ENCODE measurements at regions not wholly inside any gene's neighbourhood (a gene's known extent, or its start where the extent isn't known, plus 50 kb on each side); places are given as distances from the start of the nearest gene placed in this dataset.

DNA sequence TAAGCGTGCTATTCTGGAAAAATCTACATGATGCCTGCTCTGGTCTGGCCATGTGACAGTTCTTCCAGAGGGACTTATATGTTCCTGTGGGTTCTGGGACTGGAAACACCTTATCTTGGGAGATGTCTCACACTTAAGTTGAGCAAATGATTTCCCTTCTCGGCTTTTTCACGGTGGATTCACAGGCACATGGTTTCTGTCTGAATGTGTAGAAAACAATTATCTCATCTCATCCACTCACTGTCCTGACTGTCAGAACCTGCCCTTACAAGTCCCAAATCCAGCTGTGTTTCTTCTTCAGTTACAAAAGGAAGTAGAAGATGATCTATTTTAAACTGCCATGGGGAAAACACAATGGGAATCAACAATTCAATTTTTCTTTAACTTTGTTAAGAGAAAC, 184.0 kb downstream of the SYK start:
- no peaks in the 10 kb centered on the region; the same call in 1 of the 2 replicates for H3K9me3 ChIP-seq

DNA sequence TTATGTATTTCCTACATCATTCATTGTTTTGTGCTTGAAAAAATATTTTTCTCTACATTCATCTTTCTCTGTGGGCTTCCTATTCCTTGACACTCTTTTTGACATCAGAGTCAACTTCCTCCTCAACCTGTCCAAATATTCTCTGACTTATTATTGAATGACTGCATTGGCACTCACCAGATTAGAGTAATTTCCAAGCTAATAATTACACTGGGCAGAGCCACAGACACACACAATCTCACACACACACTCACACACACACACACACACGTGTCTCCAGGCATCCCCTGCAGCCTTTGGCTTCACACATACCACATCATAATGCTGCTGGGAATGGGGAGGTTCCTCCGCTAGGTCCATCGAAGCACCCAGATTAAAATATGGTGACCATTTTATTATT, 184.5 kb downstream of the SYK start:
- TF ChIP-seq, protein P1, sequence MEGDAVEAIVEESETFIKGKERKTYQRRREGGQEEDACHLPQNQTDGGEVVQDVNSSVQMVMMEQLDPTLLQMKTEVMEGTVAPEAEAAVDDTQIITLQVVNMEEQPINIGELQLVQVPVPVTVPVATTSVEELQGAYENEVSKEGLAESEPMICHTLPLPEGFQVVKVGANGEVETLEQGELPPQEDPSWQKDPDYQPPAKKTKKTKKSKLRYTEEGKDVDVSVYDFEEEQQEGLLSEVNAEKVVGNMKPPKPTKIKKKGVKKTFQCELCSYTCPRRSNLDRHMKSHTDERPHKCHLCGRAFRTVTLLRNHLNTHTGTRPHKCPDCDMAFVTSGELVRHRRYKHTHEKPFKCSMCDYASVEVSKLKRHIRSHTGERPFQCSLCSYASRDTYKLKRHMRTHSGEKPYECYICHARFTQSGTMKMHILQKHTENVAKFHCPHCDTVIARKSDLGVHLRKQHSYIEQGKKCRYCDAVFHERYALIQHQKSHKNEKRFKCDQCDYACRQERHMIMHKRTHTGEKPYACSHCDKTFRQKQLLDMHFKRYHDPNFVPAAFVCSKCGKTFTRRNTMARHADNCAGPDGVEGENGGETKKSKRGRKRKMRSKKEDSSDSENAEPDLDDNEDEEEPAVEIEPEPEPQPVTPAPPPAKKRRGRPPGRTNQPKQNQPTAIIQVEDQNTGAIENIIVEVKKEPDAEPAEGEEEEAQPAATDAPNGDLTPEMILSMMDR (IDR thresholded peaks at IDR 0.05; ENCODE audit: low read depth, low read length) = no peak
- Histone ChIP-seq H3K9me3 (no peaks in the 10 kb centered on the region; the same call in 1 of the 2 replicates), H3K27me3 (no peaks in the 10 kb centered on the region), H3K36me3 (no peaks in the 10 kb centered on the region), H3K4me3 (ENCODE audit: low read depth, low read length) (no peak overlapping the region), H3K4me1 (peaks cover 5% of the 10 kb centered on the region; the same call in 1 of the 2 replicates)
- no peak for DNase-seq

More for the DNA sequence above, 184.0 kb downstream of the SYK start:
- DNase-seq = no peak
- TF ChIP-seq, protein P1 (IDR thresholded peaks at IDR 0.05; ENCODE audit: low read depth, low read length) = no peak
- Histone ChIP-seq H3K4me1 (peaks cover 5% of the 10 kb centered on the region; the same call in 1 of the 2 replicates), H3K4me3 (ENCODE audit: low read depth, low read length) (no peak overlapping the region), H3K27me3 (no peaks in the 10 kb centered on the region), H3K36me3 (no peaks in the 10 kb centered on the region)

DNA sequence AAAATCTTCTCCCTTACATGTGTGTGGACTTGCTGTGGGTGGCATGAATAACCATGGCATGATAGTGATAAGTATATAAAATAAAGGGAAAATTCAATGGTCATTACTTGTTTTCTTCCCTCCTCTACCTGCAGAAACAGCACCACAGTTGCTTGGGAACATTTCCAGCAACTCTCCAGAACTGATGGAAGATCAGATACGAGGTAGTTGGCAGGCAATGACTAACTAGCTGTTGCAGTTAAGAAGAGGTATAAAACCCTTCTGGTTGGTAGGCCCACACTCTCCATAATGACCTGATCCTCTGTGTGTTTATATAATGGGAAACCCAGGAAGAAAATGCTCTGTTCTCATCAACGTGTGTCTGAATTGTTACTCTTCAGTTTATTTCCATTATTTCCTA, 185.9 kb downstream of the SYK start:
- TF ChIP-seq, protein P1 (IDR thresholded peaks at IDR 0.05; ENCODE audit: low read depth, low read length) = no peak
- H3K4me1 ChIP-seq = peaks cover 5% of the 10 kb centered on the region; the same call in 1 of the 2 replicates
- no peak for DNase-seq
- H3K9me3 ChIP-seq = no peaks in the 10 kb centered on the region; the same call in 1 of the 2 replicates
- H3K27me3 ChIP-seq = no peaks in the 10 kb centered on the region
- no peaks in the 10 kb centered on the region for H3K36me3 ChIP-seq
- no peak overlapping the region for H3K4me3 ChIP-seq (ENCODE audit: low read depth, low read length)

DNA sequence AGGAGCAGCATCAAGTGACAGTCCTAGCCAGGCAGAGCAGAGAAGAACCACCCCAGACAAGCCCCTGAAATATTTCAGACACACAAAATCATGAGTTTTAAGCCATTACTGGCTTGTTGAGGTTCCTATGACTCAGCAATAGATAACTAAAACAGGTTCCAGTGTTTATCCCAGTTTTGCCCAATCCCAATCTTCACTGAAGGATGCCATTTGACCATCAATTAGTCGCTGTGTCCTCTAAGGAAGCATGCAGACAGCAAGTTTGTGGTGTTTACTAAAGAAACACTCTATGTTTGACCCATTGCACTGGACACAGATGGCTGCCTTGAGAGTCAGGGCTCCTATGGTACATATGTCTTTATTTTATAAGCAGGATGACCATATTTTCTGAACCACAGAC, 186.7 kb downstream of the SYK start:
- H3K36me3 ChIP-seq = no peaks in the 10 kb centered on the region
- TF ChIP-seq, protein P1 (IDR thresholded peaks at IDR 0.05; ENCODE audit: low read depth, low read length) = no peak
- no peaks in the 10 kb centered on the region; the same call in 1 of the 2 replicates for H3K9me3 ChIP-seq
- no peak for DNase-seq
- peaks cover 5% of the 10 kb centered on the region; the same call in 1 of the 2 replicates for H3K4me1 ChIP-seq
- H3K27me3 ChIP-seq = no peaks in the 10 kb centered on the region
- H3K4me3 ChIP-seq (ENCODE audit: low read depth, low read length) = no peak overlapping the region

DNA sequence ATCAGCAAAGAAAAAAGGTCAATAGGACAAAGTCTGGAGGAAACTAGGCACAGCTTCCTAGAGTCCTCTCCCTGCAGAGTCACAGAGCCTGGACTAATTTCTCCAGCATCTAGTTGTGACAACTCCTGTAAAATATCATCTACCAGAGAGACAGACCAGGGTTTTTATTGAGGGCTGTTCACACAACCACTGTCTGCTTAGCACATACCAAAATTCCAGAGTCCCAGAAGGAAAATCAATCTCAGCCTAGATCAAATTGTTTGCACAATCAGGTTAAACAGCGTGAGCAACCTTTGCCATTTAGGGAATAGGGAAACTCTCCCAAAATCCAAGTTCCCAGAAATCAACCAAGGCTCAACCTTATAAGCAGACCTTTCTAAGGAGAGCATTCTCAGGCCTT, 190.3 kb downstream of the SYK start:
- H3K4me1 ChIP-seq = peaks cover 5% of the 10 kb centered on the region; the same call in 1 of the 2 replicates
- TF ChIP-seq, protein P1 (IDR thresholded peaks at IDR 0.05; ENCODE audit: low read depth, low read length) = no peak
- no peaks in the 10 kb centered on the region for H3K36me3 ChIP-seq
- no peaks in the 10 kb centered on the region for H3K27me3 ChIP-seq
- DNase-seq = no peak
- H3K9me3 ChIP-seq = no peaks in the 10 kb centered on the region; the same call in 1 of the 2 replicates
- H3K4me3 ChIP-seq (ENCODE audit: low read depth, low read length) = no peak overlapping the region

DNA sequence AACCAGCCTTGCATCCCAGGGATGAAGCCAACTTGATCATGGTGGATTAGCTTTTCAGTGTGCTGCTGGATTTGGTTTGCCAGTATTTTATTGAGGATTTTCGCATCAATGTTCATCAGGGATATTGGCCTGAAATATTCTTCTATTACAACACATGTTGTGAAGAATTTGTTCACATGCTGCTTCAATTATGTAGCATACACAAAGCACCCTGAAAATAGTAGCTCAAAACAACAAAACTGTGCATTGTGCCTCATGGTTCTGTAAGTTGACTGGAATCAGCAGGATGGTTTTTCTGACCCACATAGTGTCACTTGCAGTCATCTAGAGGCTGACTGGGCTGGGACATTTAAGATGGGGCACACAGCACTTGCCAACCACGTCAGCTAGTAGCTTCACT, 193.9 kb downstream of the SYK start:
- Histone ChIP-seq H3K9me3 (no peaks in the 10 kb centered on the region; the same call in 1 of the 2 replicates), H3K27me3 (no peaks in the 10 kb centered on the region), H3K36me3 (no peaks in the 10 kb centered on the region), H3K4me1 (no peaks in the 10 kb centered on the region), H3K4me3 (ENCODE audit: low read depth, low read length) (no peak overlapping the region)
- TF ChIP-seq, protein P1 (IDR thresholded peaks at IDR 0.05; ENCODE audit: low read depth, low read length) = no peak
- DNase-seq = no peak

Data from BE2C (cell line).